GM19397 (cell line): ENCODE measurements at regions not wholly inside any gene's neighbourhood (a gene's known extent, or its start where the extent isn't known, plus 50 kb on each side); places are given as distances from the start of the nearest gene placed in this dataset.

Source experiments
- ATAC-seq: cut with Tn5 transposase; IDR thresholded peaks from one replicate; pipeline ENCODE4 v1.9.1; 2021; ENCODE audit warnings: mild to moderate bottlenecking, moderate library complexity; ENCODE audit not compliant: unreplicated experiment

DNA sequence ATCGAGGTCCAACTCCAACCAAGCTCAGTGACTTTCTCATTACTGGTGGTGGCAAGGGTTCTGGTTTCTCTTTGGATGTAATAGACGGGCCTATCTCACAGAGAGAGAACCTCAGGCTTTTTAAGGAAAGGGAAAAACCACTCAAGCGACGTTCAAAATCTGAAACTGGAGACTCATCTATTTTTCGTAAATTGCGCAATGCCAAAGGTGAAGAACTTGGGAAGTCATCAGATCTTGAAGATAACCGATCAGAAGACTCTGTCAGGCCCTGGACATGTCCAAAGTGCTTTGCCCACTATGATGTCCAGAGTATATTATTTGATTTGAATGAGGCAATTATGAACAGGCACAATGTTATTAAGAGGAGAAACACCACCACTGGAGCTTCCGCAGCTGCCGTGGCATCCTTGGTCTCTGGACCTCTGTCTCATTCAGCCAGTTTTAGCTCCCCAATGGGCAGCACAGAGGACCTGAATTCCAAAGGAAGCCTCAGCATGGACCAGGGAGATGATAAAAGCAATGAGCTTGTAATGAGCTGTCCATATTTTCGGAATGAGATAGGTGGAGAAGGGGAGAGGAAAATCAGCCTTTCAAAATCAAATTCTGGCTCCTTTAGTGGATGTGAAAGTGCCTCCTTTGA, 343.5 kb upstream of the RGS6 start:
- no peak for ATAC-seq

DNA sequence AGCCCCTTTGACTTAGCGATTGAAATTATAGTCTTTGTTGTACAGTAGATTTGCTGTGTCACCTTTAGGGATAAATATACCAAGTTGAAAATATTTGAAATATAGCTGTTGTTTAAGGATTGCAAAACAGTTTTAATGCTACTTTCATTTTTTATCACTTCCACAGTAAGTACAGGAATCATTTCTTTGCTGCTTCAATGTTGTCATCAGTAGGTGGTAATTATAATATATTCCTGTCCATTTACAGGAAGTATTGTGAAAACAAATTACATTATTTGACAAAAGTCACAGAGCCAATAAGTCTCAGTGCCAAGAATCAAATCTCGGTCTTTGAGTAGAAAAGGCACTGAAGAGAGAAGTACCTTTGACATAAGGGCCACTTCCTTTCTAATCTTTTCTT, 342.6 kb upstream of the RGS6 start:
- no peak for ATAC-seq

DNA sequence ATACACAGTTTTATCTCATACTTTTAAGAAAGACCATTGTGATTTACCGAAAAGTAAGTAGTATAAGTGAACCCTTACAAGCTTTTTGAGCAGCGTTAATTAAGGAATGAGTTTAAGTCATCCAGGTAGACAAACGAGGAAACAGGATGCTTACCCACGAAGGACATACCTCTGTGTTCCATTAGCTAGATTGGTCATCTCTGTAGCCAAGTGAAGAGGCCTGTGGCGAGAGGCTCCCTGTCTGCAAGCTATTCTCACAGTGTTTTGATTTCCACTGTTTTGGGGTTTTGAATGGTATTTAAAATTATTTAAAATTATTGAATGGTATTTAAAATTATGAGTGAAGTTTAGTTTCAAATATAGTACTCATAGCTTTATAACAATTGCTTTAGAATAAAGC, 342.1 kb upstream of the RGS6 start:
- no peak for ATAC-seq

DNA sequence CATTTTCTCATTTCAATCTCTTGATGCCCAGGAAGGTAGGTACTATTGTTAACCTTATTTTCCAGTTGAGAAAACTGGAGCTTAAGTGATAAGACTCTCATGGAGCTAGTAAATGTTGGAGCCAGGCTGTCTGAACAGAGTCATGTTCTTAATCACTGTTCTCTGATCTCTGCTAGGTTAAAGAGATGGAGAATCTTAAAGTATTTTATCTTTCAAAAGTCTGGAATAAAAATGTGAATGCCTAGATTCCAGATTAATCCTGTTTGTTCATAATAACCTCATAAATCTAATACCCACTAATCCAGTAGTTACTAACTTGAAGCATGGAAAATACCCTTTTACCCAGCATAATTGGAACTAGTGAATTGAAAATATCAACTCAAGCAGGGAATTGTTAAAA, 341.0 kb upstream of the RGS6 start:
- no peak for ATAC-seq

DNA sequence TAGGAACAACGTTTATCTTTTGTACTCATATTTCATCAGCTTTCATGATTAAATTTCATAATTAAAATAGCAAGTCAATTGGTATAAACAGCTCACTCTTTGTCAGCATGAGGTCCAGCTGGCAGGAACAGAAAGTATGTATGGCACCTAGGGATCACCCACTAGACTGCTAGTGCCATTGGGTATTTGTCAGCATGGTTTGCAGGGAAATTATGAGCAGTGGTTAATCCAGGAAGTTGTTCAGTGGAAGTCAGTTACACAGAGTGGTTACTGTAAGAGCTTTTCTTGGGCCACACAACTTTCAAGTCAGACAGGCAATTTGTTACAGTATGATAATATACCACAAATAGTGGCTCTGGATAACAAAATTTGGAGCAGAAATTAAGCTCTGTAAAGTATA, 340.3 kb upstream of the RGS6 start:
- no peak for ATAC-seq

DNA sequence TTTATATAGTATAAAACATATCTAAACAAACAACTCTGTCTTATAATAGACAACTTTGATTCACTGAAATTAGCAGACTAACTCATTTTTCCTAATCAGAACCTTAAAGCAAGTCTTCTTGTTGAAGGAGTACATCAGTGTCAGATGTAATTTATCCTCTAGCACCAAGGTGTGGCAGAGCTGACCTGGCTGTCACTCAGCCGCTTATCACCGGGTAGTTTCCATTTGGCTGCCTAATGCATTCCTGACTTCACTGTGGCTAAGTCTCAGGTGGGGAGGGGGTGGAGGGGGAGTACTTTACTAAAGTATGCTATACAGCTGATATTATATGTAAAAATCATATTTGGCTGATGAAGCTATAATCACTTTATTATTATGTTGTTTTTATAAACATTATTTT, 339.9 kb upstream of the RGS6 start:
- no peak for ATAC-seq

DNA sequence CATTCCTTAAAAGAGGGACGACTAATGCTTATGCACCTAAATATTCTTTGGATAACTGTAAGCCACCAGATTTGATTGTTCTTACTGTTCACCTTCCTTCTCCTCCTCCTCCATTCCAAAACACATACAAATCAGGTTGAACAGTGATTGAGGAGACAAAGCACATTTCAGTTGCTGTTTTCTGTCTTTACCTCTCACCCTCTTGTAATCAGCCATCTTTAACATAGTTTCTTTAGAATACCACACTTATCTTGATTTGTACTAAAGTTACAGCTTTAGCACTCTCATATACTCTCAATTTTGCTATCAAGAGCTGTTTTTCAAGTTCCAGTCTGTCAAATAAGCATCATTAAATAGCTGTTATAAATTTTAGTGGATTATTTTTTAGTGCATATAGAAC, 338.3 kb upstream of the RGS6 start:
- ATAC-seq = no peak

DNA sequence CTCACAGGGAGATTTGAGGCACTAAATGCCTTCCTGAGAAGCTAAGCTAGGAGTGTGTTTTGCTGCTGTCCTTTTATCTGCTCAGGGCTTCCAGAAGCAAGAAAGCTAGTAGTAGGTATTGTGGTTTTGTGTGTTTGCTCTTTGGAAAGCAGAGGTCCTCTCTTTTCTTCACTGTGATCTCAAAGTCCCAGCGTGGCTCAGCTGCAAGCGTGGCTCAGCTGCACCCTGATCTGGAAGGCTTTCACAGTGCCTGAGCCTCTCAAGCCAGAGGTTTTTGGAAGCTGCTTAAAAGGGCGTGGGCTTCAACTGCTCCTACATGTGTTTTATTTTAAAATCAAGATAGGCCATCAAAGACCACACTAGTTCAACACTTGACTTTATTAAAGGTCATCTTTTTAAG, 337.4 kb upstream of the RGS6 start:
- no peak for ATAC-seq

DNA sequence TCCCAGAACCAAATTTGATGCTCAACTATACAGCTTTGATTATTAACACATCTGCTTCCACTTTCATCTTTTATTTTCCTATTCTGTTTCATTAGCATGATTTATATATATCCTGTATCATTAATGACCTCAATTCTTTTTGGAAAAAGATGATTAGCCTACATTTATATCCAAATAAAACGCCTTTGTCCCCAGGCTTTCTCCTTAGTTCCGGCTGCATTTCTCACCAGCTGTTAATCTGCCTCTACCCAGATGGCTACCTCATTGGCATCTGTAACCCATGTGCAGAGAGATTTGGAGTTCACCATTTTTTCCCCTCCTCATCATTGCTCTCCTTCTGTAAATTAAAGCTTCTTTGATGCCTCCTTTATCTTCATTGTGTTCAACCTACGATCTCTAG, 336.8 kb upstream of the RGS6 start:
- ATAC-seq = no peak

DNA sequence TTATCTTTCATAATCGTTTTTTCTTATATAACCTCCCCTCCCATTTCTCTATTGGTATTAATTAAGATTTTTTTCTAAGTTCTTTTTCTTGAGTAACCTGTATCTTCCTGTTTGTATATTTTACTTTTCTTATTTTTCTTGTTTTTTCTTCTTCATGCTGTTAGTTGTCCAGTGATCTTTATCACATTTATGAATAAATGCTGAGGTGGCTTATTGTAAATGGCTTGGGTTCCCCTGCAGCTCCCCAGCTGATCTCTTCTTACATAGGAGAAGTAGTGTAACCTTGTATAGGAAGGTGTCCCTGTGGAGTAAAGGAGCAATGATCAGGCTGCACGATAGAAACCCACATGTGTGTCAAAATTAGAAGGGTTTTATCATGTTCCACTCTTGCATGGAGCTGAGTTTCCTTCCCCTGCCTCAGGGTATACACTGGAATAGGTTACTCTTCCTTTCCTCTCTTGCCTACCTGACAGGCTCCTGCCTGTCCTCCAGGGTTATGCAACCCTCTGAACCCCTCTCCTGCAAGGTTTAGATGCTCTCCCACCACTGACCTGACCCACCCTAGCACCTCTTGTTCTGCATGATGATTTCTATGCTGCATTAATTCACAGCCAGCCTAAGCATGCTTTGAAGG, 334.8 kb upstream of the RGS6 start:
- ATAC-seq = peak; percentile 23

DNA sequence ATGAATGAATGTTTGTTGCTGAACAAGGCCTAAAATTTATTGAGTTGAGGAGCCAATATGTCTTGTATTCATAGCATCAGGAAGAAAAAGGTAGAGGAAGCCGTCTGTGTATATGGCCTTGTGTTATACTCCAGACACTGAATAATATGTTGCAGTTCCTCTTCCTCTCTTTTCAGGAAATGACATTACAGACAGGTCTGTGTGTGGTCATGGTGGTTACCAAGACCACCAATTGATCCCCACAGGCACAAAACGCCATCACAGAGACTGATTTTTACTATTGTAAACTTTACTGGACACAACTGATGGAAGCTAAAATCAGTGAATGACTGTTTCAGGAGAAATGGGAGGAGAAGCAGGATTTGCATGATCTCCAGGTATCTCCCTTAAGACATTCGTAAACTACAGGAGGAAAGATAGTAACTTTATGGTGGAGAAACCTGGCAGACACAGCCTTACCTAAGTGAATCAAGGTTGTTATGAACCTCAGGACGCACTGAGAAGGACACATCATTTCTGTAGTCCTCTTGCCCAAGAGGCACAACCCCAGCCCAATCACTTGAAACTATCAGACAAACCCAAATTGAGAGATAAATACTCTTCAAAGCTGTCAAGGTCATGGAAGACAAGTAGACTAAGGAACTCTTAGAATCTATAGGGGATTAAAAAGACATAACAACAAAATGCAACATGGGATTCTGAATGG, 334.1 kb upstream of the RGS6 start:
- peak; percentile 83 for ATAC-seq

DNA sequence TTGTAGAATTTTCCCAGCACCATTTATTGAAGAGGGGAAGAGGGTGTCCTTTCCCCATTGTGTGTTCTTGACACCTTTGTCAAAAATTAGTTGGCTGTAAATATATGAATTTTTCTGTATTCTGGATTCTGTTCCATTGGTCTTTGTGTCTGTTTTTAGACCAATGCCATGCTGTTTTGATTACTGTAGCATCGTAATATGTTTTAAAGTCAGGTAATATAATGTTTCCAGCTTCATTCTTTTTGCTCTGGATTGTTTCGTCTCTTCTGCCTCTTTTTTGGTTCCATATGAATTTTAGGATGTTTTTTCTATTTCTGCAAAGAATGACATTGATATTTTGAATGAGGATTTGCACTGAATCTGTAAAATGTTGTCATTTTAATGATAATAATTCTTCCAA, 331.9 kb upstream of the RGS6 start:
- ATAC-seq = no peak

DNA sequence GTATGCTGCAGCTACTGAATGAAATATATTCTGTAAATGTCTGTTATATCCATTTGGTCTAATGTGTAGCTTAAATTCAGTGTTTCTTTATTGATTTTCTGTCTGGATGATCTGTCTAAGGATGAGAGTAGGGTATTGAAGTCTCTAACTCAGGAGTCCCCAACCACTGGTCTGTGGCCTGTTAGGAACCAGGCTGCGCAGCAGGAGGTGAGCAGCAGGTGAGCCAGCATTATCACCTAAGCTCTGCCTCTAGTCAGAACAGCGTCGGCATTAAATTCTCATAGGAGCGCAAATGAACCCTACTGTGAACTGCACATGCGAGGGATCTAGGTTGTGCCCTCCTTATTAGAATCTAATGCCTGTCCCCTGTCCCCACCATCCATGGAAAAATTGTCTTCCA, 329.7 kb upstream of the RGS6 start:
- no peak for ATAC-seq

DNA sequence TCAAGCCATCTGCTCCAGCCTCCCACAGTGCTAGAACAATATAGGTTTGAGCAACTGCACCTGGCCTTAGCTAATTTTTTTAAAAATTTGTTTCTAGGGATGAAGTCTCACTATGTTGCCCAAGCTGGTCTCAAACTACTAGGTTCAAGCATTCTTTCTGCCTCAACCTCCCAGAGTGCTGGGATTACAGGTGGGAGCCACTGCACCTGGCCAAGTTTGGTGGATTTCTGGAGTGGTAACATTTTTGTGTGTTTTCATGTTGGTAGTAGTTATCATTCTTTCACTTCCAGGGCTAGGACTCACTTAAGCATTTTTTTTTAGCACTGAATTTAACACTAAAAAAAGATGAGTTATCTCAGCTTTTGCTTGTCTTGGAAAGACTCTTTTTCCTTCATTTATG, 328.0 kb upstream of the RGS6 start:
- no peak for ATAC-seq

DNA sequence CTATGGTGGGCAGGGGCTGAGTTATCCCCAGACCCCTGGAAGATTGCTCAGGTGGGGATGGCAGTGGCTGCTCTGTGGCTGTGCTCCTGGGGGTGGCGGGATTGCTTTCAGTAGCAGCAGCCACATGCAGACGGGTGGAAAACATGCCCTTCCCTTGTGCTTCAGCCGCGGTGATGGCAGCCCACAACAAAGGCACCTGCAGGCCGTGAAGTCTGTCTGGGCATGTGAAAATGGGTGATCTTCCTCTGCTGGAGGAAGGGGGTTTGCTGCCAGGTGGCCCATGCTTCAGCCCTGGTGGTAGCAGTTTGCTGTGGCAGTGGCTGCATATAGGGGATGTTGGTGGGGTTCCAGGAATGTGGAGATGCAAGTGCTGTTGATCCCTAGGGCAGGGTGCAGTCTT, 326.2 kb upstream of the RGS6 start:
- ATAC-seq = no peak

DNA sequence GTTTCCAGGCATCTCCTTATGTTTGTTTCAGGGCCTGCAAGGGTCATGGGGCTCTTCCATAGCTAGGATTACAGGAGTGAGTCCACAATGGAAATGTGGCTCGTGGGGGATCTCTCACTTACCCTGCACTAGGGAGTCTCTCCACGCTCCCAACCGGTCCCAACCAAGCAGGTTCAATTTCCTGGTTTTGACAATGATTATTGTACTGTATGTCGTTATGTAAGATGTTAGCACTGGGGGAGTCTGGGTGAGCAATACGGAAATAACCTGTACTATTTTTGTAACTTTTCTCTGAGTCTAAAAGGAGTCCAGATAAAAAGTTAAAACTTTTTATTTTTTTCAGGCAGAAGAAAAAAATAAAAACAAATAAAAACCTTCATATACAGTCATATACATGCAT, 325.7 kb upstream of the RGS6 start:
- no peak for ATAC-seq

DNA sequence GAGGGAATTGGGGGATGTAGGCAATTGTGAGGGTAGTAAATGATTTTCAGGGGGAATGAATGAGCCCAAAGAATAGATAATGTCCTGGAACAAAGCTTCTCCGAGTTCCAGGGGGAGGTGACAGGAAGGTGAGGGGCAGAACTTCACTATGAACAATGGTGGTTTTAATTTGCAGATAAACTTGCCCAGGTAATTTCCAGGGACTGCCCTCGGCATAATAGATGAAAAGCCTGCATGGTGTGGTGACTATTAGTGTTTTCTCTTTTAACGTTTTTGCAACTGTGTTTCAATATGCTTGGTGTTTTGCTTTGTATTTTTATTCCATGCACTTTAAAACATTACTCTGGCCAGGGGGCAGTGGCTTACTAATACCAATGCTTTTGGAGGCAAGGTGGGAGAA, 325.2 kb upstream of the RGS6 start:
- ATAC-seq = no peak

DNA sequence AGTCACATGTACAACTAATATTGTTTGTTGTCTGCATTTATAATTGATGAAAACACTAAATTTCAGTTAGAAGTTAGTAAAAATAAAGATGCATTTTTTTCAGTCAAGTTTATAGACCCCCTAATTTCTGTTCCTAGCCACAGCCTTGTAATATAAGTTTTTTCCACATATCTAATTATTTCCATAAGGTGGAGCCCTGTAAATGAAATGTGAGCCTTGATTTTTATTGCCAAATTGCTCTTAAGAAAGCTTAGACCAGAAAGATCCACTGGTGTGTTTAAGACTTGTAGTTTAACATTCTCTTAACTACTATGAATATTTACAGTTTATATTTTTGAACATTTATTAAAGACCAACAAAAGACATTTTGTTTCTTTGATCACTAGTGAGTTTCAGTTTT, 322.1 kb upstream of the RGS6 start:
- ATAC-seq = no peak

DNA sequence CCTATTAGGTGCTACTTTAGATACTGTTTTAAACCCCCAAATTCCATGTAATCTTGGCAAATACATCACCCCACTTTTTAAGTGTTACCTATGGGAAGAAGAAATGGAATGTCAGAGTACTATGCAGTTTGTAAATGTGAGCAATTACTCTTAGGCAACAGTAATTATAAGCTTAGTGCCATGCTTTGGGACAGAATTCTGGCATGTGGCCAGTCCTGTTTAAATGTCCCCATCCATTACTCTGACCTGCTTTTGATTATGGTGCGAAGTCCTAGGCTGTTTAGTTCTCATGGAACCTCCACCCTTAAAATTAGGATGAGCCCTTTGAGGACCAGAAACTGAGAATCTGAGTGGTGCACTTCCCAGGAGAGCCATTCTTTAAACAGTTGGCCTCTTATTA, 321.4 kb upstream of the RGS6 start:
- no peak for ATAC-seq

DNA sequence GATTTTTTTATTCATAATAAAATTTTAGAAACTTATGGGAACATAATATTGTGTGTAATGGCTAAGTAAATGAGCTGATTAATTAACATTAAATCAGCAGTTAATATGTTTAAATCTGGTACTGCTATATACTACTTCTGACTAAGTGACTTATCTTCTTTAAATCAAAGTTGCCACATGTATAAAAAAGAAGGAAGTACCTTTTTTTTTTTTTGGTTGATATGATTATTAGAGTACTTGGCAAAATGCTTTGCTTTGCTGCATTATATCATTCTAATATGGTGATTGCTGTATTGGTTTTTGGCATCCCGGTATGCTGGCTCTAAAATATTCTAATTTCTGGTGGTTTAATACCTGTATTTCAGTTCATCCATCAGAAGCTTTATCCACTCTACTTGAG, 319.1 kb upstream of the RGS6 start:
- ATAC-seq = no peak

DNA sequence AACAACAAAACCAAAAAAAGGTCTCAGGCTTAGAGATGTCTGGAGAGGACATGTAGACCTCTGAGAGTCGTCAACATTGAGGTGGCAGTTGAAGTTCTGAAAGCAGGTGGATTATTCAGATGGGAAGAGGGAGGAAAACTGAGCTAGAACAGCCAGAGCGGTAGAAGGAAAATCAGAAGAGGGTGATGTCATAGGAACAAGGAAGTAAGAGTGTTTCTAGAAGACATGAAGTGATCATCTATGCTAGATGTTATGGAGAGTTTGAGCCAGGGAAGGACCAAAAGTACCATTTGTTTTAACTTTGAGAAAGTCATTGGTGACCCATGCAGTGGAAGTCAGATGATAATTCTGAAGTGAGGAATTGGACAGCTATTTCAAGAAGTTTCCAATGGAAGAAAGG, 316.2 kb upstream of the RGS6 start:
- ATAC-seq = no peak

DNA sequence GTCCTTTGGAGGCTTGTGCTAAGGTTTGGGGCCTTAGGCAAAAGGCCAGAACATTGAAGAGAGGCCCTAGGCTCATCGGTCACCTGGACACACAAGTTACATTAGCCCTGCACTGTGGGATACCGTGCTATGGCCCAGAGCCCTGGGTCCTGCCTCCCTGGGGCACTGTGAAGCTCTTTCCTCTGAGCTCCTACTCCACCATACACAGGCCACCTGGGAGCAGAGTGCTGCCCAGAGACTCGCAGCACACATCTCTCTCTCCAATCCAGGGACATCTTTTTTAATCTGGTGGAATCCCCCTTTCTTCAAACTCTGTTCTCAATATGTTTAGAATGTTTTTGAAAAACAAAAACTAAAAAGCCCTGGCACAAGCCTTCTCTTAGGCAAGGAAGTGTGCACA, 314.2 kb upstream of the RGS6 start:
- no peak for ATAC-seq

DNA sequence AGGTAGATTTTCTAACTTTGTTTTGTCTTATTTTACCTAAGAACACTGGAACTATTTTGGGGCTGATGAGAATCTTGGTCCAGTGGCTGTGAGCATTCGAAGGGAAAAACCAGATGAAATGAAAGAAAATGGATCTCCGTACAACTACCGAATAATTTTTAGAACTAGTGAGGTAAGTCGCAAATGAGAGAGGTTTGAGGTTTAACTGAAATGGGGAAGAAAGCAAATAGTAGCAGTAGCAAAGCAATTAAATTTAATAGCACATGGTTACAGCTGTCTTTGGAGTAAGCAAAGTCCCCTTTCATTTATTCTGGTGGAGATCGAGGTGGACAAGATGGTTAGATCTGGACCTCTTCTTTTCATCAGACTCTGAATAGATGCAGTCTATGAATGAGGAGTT, 313.5 kb upstream of the RGS6 start:
- ATAC-seq = no peak
